HK-2 (cell line): ENCODE measurements at regions not wholly inside any gene's neighbourhood (a gene's known extent, or its start where the extent isn't known, plus 50 kb on each side); places are given as distances from the start of the nearest gene placed in this dataset.
"Not testable (repeated sequence)": the region's sequence is repeated elsewhere in the genome, so short reads cannot be mapped to it uniquely, and the experiment has no call there.

ENCODE experiments used
- DNase-seq: peaks from one replicate; pipeline ENCODE4 v3.0.0-alpha.2; 2018; ENCODE audit not compliant: unreplicated experiment

GRCh38 chr4:137740141-137740540 is 207.8 kb upstream of the PCDH18 start:
- DNase-seq: no peak

DNA sequence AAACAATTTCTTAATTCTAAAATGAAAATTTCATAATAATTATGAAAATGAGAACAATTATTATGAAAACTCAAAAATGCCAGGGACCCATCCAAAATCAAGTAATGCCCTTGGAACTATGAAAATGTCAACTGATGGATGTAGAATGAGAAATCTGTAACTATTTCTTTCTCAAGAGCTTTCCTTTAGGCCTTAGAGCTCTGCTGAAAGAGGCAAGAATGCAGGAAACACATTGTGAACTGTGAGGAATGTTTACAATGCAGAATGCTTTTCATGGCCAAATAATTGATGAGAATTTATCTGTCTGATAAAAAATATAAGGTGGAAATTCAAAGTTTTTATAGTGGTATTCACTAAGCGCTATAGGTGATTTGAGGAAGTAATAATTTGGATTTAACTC is 207.1 kb upstream of the PCDH18 start:
- no peak for DNase-seq

GRCh38 chr4:137738375-137738990 is 206.2 kb upstream of the PCDH18 start:
- no peak for DNase-seq

GRCh38 chr4:137735561-137736104 is 203.3 kb upstream of the PCDH18 start:
- DNase-seq: no peak

- not testable (repeated sequence) for DNase-seq
Measured at GRCh38 chr4:137733174-137734141, 201.2 kb upstream of the PCDH18 start.

- DNase-seq: no peak
Measured at GRCh38 chr4:137722910-137723309, 190.6 kb upstream of the PCDH18 start.

- no peak for DNase-seq
Measured at GRCh38 chr4:137711502-137711901, 179.2 kb upstream of the PCDH18 start.

DNA sequence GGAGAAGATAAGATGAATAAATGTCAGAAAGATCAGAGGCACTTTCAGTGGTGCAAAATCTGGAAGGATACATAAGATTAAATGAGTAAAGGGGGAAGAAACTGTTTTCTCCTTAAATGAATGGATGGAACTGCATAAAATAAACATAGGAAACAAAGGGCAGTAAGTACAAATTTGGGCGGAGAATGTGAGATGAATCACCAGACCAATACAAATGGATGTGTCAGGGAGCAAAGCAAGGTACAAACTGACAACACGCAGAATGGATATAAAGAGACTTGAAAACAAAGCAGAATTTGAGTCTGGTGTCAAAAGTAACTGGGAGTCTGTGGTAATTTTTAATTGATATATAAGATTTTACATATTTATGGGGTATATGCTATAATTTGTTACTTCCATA is 175.3 kb upstream of the PCDH18 start:
- no peak for DNase-seq

DNA sequence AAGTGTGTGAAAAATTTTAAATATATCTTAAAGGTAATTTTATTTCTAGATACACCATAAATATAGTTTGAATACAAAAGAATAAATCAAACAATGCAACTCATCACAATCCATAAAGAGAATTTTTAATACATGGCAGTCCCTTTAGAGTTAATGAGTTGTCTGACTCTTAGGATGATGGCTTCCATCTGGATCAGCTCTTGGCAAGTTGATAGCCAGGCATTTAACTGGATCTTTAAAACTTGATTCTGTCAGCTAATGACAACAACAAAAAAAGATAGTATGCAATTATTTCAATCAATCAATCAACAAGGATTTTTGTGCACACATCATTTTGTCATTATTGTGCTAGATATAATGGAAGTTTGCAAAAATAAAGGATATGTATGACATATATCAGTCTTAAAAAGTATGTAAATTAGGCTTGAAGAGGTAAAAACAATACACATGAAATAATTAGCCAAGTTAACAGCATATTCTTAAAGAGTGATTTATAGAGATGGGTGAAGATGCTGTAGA is 174.9 kb upstream of the PCDH18 start:
- no peak for DNase-seq

DNA sequence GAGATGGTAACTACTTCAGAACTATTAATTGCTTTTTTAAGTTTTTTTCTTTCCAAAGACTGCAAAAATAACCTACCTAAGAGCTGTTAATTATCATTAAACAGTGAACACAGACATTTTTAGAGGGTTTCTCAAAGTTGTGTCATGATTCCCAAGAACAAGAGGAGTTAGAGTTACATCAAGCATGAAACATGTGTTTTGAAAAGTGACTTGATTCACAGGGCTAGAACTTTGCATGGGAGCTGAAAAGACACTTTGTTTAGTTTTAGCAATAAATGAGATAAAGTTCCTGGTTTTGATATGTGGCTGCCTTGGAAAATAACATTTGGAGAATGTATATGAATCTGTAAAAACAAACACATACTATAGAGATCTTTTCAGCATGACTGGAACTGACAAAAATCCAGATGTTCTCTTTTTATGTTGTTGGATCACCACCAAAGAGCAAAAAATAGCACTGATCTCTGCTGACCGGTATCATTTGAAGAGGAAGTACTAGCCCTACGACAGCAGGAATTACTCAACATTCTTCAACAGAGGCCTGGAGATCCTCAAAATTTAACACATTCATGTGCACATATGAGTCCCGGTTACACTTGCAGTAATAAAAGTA is 173.0 kb upstream of the PCDH18 start:
- no peak for DNase-seq

DNA sequence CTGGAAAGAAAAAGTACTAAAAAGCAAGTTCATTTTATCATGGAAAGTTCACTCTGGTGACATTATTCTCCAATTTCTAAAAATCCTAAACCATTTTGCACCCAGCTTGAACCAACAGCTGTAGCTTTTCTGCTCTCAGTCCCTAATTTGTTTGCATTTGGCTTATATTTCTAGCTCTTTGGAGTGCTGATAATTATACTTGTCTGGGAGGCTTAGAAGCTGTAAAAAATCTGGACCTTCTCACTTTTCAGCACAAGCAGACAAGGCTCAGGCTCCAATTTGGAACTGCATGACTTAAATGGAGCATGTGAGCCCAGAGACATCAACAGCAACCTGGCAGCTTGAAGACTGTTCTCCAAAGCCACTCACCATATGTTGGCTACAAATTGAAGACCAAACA is 170.9 kb upstream of the PCDH18 start:
- no peak for DNase-seq

DNA sequence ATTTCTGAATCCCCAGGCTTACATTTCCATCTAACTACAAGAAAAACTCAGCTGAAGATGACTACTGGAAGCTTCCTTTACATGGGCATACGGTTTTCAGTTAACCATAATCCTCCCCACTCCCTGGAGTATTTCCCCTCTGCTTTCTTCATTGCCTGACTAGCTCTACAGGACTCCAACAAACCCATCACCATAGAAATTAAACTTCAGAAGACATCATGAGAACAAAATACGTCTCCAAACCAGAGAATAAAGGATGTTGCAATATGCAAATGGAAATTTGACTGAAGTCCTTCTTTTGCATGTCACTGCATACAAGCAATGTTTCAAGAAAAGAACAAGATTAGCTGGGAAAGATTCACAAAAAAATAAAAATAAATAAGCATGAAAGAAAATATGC is 170.2 kb upstream of the PCDH18 start:
- no peak for DNase-seq

DNA sequence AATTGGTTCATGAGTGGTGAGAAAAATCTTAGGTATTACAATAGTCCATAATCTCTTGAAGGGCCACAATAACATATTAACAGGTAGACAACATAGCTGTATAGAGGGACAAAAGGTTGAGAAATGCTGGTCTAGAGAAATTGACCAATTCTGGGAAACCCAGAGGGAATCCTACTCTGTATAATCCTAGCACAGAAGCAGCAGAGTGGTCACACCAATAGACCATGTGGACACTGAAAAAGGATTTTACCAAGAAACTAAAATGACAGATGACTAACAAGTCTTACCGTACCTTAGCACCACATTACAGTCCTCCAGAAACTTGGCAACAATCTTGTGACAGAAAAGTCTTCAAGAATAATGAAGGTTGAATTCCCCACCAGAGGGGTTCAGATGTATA is 169.1 kb upstream of the PCDH18 start:
- DNase-seq: no peak

GRCh38 chr4:137700751-137701150 is 168.5 kb upstream of the PCDH18 start:
- DNase-seq: no peak

DNA sequence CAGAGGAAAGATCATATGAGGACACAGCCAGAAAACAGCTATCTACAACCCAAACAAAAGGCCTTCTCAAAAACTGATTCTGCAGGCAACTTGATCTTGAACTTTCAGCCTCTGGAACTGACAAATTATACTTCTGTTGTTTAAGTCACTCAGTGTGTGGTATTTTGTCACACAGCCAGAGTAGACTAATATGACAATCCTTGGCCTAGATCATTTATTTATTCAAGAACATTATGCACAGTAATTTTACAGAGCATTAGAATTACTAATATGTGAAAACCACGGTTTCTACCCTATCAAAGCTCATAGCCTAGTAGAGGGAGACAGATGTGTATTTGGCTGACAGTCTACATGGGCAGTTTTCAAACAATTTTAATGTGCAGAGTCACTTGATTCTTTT is 167.8 kb upstream of the PCDH18 start:
- DNase-seq: no peak

DNA sequence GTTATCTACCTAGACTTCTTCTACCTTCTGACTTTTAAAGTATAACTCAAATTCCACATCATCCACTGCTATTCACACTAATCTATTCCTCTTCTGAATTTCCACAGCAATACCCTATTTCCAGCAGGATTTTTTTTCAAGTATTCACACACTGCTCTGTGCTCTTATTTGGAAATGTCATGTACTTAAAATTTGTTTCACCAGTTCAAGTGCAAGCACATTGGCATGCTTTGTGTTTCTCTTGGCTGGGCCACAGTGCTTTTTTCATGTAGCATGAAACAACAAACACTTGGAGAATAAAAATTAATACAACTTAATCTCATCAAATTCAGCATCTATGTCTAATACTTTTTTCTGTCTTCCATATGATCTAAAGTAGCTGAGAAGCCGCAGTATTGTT is 161.8 kb upstream of the PCDH18 start:
- no peak for DNase-seq

- no peak for DNase-seq
Measured at GRCh38 chr4:137693641-137694040, 161.3 kb upstream of the PCDH18 start.

- DNase-seq: no peak
Measured at GRCh38 chr4:137692205-137692604, 159.9 kb upstream of the PCDH18 start.

DNA sequence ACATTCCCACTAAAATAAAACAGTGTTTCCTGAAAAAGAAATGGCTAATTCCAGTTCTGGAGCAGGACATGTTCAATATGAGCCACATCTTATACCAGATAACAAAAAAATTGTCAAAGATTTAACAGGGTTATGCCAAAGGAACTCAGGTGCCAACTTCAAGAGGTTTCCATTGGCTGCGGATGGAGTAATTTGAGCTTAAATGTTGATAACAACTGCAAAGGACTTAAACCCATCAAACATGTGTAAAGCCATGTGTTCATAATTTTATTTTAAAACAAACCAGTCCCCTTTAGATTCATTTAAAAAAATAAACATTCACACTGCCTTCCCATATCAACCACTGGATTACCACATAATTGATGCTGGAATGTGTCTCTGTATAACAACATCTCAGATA is 156.4 kb upstream of the PCDH18 start:
- DNase-seq: no peak

DNA sequence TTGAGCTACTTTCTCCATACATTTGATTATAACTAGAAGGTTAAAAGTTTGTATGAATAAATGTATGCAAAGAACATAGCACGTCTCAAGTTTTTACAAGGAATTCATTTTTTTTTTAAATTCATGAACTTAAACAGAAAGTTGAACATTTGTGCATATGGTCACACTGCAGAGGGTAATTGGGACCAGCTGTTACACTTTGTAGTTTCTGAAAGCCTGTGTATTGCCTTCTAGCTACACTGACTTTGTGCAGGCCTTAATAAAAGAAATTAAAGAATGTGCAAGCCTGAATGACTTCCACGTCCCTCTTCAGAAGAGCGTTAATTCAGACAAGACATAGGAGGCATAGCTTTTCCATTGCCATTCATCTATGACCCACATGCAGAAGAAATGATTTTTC is 153.1 kb upstream of the PCDH18 start:
- no peak for DNase-seq

DNA sequence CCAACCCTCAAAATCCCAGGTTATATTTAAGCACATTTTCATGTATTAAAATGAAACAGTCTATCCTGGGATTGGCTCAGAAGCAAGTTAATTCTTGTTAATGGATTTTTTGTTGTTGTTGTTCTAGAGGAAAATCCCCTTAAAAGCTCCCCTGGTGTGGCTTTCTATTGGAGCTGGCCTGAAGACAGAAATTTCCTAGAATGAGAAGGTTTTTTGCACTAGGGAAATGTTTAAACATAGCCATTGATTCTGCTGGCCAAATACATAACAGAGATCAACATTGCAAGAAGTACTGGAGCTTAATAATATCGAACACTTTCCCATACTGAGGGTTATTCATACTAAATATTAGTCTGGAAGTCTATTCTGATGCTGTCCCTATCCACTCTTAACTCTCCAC is 148.8 kb upstream of the PCDH18 start:
- DNase-seq: no peak

DNA sequence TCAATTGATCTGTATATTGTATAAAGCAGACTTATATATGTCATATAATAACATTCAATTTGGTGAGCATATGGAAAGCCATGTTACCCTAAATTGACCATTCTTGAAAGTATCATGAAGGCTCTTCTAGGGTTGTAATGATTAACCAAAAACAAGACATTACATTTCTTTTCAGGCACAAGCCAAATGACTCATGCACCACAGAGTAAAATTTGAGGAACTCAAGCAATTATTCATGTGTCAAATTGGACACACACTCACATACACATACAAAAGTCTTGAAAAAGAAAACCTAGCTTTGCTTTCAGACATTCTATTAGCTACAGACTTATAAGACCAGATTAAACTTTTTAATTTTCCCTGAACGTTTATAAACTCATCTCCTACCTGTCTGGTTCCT is 146.5 kb upstream of the PCDH18 start:
- no peak for DNase-seq
